IMR-90 (cell line): ENCODE measurements at regions not wholly inside any gene's neighbourhood (a gene's known extent, or its start where the extent isn't known, plus 50 kb on each side); places are given as distances from the start of the nearest gene placed in this dataset.

ENCODE experiments used
- ATAC-seq: fragments of 200-7000 bp; cut with Tn5 transposase; 2 replicates; pipeline ENCODE4 v1.9.1; 2020; ENCODE audit warnings: low read depth, mild to moderate bottlenecking, moderate library complexity
- BruUV-seq: library from RNA; stranded (reverse); fragments of 400-500 nt; replicated peaks from 2 replicates; lab custom pipeline; 2021; lab: Mats Ljungman, UMichigan
- CTCF ChIA-PET: fragments of 300-600 bp; formaldehyde crosslinking; extraction: SDS; loops from one replicate; lab custom pipeline; 2021; ENCODE audit warnings: antibody characterized with exemption; lab: Yijun Ruan, JAX
- POLR2A ChIA-PET: fragments of 300-600 bp; sonication (Branson Sonifier 250); formaldehyde crosslinking; loops from one replicate; lab custom pipeline; 2022; ENCODE audit warnings: antibody characterized with exemption; ENCODE audit not compliant: unreplicated experiment; lab: Charles Lee
- DNase-seq: peaks from one replicate; pipeline ENCODE4 v3.0.0; 2013
- H2AFZ ChIP-seq: replicated peaks from 2 replicates; pipeline ENCODE3; 2013; ENCODE audit warnings: low read length, mild to moderate bottlenecking; ENCODE audit not compliant: poor library complexity
- H2AK5ac ChIP-seq: 2 replicates; pipeline ENCODE4 v1.6.1; 2013; ENCODE audit warnings: low read depth, low read length, inconsistent platforms
- H2AK9ac ChIP-seq: replicated peaks from 2 replicates; pipeline ENCODE3; 2013; ENCODE audit warnings: mild to moderate bottlenecking, low read depth, low read length, moderate library complexity; ENCODE audit not compliant: poor library complexity
- H2BK120ac ChIP-seq: 2 replicates; pipeline ENCODE4 v1.6.1; 2013; ENCODE audit warnings: low read depth, low read length, inconsistent platforms
- H2BK15ac ChIP-seq: 3 replicates; pipeline ENCODE4 v1.6.1; 2013; ENCODE audit warnings: low read depth, low read length, inconsistent platforms
- H2BK20ac ChIP-seq: 2 replicates; pipeline ENCODE4 v1.6.1; 2013; ENCODE audit warnings: low read depth, mild to moderate bottlenecking, inconsistent platforms, low read length, moderate library complexity
- H2BK5ac ChIP-seq: 2 replicates; pipeline ENCODE4 v1.6.1; 2013; ENCODE audit warnings: mild to moderate bottlenecking, low read depth, low read length, inconsistent platforms; ENCODE audit not compliant: poor library complexity, severe bottlenecking
- H3K14ac ChIP-seq: replicated peaks from 2 replicates; pipeline ENCODE4 v1.6.1; 2013; ENCODE audit warnings: low read depth, low read length, inconsistent platforms
- H3K18ac ChIP-seq: 2 replicates; pipeline ENCODE4 v1.6.1; 2013; ENCODE audit warnings: low read depth, low read length, control low read depth
- H3K23ac ChIP-seq: 2 replicates; pipeline ENCODE4 v1.6.1; 2013; ENCODE audit warnings: low read depth, low read length, inconsistent platforms
- H3K27ac ChIP-seq: 2 replicates; pipeline ENCODE4 v1.5.1; 2013; ENCODE audit warnings: mild to moderate bottlenecking, control low read depth, low read length; ENCODE audit not compliant: insufficient read depth
- H3K27me3 ChIP-seq: 2 replicates; pipeline ENCODE4 v1.6.1; 2013; ENCODE audit warnings: low read length; ENCODE audit not compliant: control insufficient read depth, insufficient read depth
- H3K36me3 ChIP-seq: 2 replicates; pipeline ENCODE4 v1.6.1; 2013; ENCODE audit warnings: low read length, mixed read lengths; ENCODE audit not compliant: control insufficient read depth, insufficient read depth
- H3K4ac ChIP-seq: 2 replicates; pipeline ENCODE4 v1.6.1; 2013; ENCODE audit warnings: low read depth, low read length, inconsistent platforms
- H3K4me1 ChIP-seq: 2 replicates; pipeline ENCODE4 v1.6.1; 2013; ENCODE audit warnings: low read length, mixed read lengths; ENCODE audit not compliant: control insufficient read depth, insufficient read depth
- H3K4me2 ChIP-seq: 2 replicates; pipeline ENCODE4 v1.6.1; 2013; ENCODE audit warnings: low read depth, mild to moderate bottlenecking, control low read depth, low read length, moderate library complexity
- H3K4me3 ChIP-seq: 2 replicates; pipeline ENCODE4 v1.5.1; 2013; ENCODE audit warnings: low read depth, mild to moderate bottlenecking, control low read depth, low read length, moderate library complexity; ENCODE audit not compliant: insufficient read depth
- H3K56ac ChIP-seq: 2 replicates; pipeline ENCODE4 v1.6.1; 2013; ENCODE audit warnings: low read length, inconsistent platforms; ENCODE audit not compliant: insufficient read depth; ENCODE audit errors: extremely low read depth
- H3K79me1 ChIP-seq, 2 experiments: 2 replicates each; pipeline ENCODE4 v1.6.1; 2013; ENCODE audit warnings: low read length in 2 of 2, inconsistent platforms in 1 of 2, low read depth in 1 of 2
- H3K9ac ChIP-seq: 2 replicates; pipeline ENCODE4 v1.6.1; 2013; ENCODE audit warnings: low read depth, low read length, control low read depth
- H3K9me1 ChIP-seq: 2 replicates; pipeline ENCODE4 v1.6.1; 2013; ENCODE audit warnings: low read length, inconsistent platforms; ENCODE audit not compliant: insufficient read depth
- H3K9me3 ChIP-seq: 2 replicates; pipeline ENCODE4 v1.6.1; 2013; ENCODE audit warnings: low read length; ENCODE audit not compliant: control insufficient read depth, insufficient read depth
- H4K20me1 ChIP-seq: 2 replicates; pipeline ENCODE4 v1.6.1; 2013; ENCODE audit warnings: low read length, inconsistent platforms; ENCODE audit not compliant: insufficient read depth
- H4K5ac ChIP-seq: 2 replicates; pipeline ENCODE4 v1.6.1; 2013; ENCODE audit warnings: mild to moderate bottlenecking, low read depth, low read length, control low read depth
- H4K8ac ChIP-seq, 2 experiments: 2 replicates each; pipeline ENCODE4 v1.6.1; 2013; ENCODE audit warnings: low read depth in 2 of 2, low read length in 2 of 2, control low read depth in 1 of 2, inconsistent platforms in 1 of 2
- H4K91ac ChIP-seq: 2 replicates; pipeline ENCODE4 v1.6.1; 2013; ENCODE audit warnings: low read depth, low read length, inconsistent platforms; ENCODE audit not compliant: insufficient read depth
- FOS ChIP-seq: fragments of 150-350 bp; IDR thresholded peaks from 2 replicates; pipeline ENCODE4 v1.6.1; 2016; ENCODE audit warnings: low read depth, low read length
- WGBS, 2 experiments: methylation state at CpG; one replicate each; pipeline versions ENCODE4 v1.1.5 to v1.1.7; 2013; ENCODE audit warnings: missing lambda C conversion rate in 2 of 2; ENCODE audit not compliant: insufficient read length in 1 of 2; ENCODE audit errors: extremely low coverage in 2 of 2; 5-methylcytosine and 5-hydroxymethylcytosine counted together
- dilution Hi-C: fragments of 300-500 bp; cut with HindIII; formaldehyde crosslinking; loops from one replicate; pipeline ENCODE4 v1.14.3; 2018; ENCODE audit warnings: low sequenced_read_pairs; ENCODE audit not compliant: unreplicated experiment
- in situ Hi-C: fragments of 300-500 bp; cut with MboI; formaldehyde crosslinking; loops from 3 replicates; pipeline ENCODE4 v1.14.3; 2019; ENCODE audit warnings: low sequenced_read_pairs, inconsistent platforms, mixed read lengths
- intact Hi-C: fragments of 100-400 bp; cut with micrococcal nuclease; formaldehyde crosslinking; loops from 2 replicates; pipeline ENCODE4 v1.10.0; 2022

- ChIA-PET POLR2A (no interaction called here), CTCF (interaction anchor here (0.5 to 1.1 kb wide), 2 partner anchors 23 to 45 kb away, joined by 3 read pairs; no protein-coding TSS in a partner anchor)
- H2AK9ac ChIP-seq, result no peak overlapping the region
- no peaks in the 10 kb centered on the region for H4K20me1 ChIP-seq
- H2BK15ac ChIP-seq, result no peak overlapping the region
- no peaks in the 10 kb centered on the region for H3K79me1 ChIP-seq
- no peak overlapping the region for H3K9ac ChIP-seq
- DNase-seq (no peak), ATAC-seq (no peak)
- no peak overlapping the region for H3K4me2 ChIP-seq
- 0 out of 2 replicates have a peak overlapping the region, but pooled peaks have one; percentile 46 for H2BK20ac ChIP-seq
- in situ Hi-C loops, result no loop called here
- no peak overlapping the region; the same call in 1 of the 2 replicates for H2BK120ac ChIP-seq
- 0 out of 2 replicates have a peak, but pooled peaks cover 2% of the 10 kb centered on the region for H3K4me1 ChIP-seq
- no peak overlapping the region for H3K23ac ChIP-seq
- H3K27me3 ChIP-seq, result no peaks in the 10 kb centered on the region
- peaks cover 4% of the 10 kb centered on the region for H3K9me3 ChIP-seq
- H3K14ac ChIP-seq, result no peak overlapping the region
- dilution Hi-C loops, result no loop called here
- H3K4me3 ChIP-seq, result no peak overlapping the region
- H3K18ac ChIP-seq, result no peak overlapping the region
- no TSS peak for BruUV-seq
- no peak overlapping the region for H2AFZ ChIP-seq
- no peaks in the 10 kb centered on the region for H3K36me3 ChIP-seq
- H4K91ac ChIP-seq, result no peak overlapping the region; the same call in 1 of the 2 replicates
- H3K27ac ChIP-seq, result no peak overlapping the region
- no peak overlapping the region for H4K8ac ChIP-seq
- H2BK5ac ChIP-seq, result no peak overlapping the region
- TF ChIP-seq FOS, result no peak
- H3K4ac ChIP-seq, result no peak overlapping the region
- intact Hi-C loops, result no loop called here
- no CpG with 5 or more reads among the region's 1 CpG for WGBS, 2 experiments
- H3K56ac ChIP-seq, result no peak overlapping the region
- no peak overlapping the region for H2AK5ac ChIP-seq
- peaks cover 7% of the 10 kb centered on the region for H3K9me1 ChIP-seq
- no peak overlapping the region for H4K5ac ChIP-seq
Observed at GRCh38 chr2:39549000-39549399, 111.9 kb upstream of the MAP4K3 start.
